C4-2B (cell line): ENCODE measurements at regions not wholly inside any gene's neighbourhood (a gene's known extent, or its start where the extent isn't known, plus 50 kb on each side); places are given as distances from the start of the nearest gene placed in this dataset.

ENCODE experiments used
- CTCF ChIP-seq: fragments of 450-650 bp; conservative IDR thresholded peaks from 2 replicates; pipeline ENCODE4 v1.5.1; 2017; ENCODE audit warnings: mild to moderate bottlenecking
- ZFX ChIP-seq: fragments of 450-650 bp; IDR thresholded peaks from 2 replicates; pipeline ENCODE4 v1.6.1; 2017

GRCh38 chr3:10738688-10739372 is 77.2 kb upstream of the SLC6A11 start:
- peak; percentile 89 for TF ChIP-seq CTCF
- no peak for TF ChIP-seq ZFX
